Urothelium cell line (cell line): ENCODE measurements at regions not wholly inside any gene's neighbourhood (a gene's known extent, or its start where the extent isn't known, plus 50 kb on each side); places are given as distances from the start of the nearest gene placed in this dataset.
A peak's percentile ranks its signal among the peaks of the same experiment; 100 is the strongest.
"Not testable (repeated sequence)": the region's sequence is repeated elsewhere in the genome, so short reads cannot be mapped to it uniquely, and the experiment has no call there.

ENCODE experiments used
- DNase-seq: peaks from one replicate; pipeline ENCODE4 v3.0.0; 2011; ENCODE audit warnings: low spot score, mixed read lengths
- FAIRE-seq: peaks from 2 replicates; lab custom pipeline; 2011; peaks lifted over from hg19 to GRCh38; lab: Jason Lieb, UNC

DNA sequence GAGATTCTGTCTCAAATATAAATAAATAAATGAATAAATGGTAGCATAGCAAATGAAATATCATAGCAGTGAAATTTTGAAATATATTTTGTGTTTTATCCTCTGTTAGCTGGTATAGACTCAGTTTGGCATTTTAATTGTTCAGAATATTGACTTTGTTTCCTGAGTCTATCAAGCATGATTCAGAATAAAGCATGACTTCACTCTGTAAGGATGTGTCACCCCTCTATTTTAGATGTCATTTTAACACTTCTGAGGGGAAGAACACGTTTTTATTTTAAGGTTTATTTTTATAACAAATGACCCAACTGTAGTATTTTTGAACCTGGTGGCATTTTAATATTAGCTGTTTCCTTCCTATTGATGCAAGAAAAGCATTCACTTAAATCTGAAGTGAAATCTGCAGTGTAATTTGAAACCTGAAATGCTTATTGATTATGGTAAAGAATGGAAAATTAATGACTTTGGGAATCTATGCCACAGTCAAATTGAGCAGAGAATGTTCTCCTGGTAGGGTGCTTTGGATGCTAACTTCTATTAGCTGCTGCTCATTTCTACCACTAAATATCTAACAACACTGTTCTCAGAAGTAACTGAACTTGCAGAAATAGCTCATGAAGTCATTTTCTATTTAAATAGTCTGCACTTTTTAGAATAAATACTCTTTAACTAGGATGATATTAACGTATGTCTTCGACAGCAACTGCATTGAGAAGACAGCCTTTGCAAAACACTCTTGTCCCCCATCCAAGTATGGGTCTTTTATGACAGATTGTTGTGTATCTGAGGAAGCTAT is 114.2 kb downstream of the SOX4 start:
- FAIRE-seq = no peak
- no peak for DNase-seq

DNA sequence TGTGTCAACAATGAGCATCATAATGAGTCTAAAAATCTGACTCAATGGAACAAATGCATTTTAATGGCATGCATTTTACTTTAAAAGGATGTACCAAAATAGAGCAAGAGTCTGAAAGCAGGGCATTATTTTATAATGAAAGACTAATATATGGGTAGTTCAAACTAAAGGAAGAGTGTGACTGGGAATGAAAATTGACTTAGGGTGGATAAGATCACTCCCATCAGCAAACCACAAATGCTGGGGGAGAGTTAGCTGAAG is 114.7 kb downstream of the SOX4 start:
- FAIRE-seq = no peak

DNA sequence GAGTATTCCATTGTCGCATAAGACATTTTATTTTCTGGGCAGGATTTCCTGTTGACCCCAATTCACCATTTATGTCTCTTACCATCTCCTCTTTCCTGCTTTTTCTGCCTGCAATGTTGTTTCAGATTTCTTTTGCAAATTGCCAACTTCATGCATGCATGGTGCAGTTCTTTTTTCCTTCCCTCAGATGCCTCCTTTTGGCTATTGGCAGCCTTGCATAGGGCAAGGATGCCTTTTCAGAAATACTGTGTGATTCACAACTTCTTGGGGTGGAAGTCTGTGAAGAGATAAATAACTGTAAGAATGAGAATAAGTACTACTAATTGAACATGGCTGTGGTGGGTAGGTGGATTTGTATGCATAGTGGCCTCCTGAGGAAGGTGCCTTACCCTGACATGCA is 116.7 kb downstream of the SOX4 start:
- DNase-seq = no peak
- no peak for FAIRE-seq

More for the DNA sequence above, 114.7 kb downstream of the SOX4 start:
- no peak for DNase-seq

DNA sequence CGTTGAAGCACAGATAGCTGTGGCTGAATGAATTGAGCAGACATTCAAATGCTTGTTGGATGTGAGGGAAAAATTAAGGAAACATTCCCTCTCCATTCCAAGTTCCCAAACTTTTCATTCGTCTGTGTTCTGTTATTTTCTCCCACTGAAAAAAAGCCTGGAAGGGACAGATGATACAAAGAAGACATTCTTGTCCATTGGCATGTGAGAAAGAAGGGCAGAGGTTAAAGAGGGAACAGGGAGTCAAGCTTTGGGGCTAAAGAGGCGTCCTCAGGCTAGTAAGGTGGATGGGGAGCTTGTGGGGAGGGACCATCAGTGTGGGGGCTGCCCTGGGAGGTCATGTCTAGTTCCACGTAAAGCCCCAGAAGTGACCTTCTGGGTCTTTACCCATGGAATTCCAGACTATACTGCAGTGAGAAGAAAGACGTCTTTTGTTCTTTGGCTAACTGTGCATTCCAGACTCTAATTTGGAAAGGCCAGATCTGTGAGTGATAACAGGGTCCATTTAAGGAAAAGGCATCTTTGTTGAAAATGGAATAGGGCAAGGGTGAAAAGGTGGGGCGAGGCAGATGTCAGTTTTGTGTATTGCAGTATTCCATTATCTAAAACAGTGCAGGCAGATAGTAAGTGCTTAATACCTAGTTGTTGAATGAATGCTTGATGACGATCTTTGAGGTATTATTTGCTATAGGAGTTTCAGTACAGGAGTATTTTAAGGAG is 117.5 kb downstream of the SOX4 start:
- FAIRE-seq = no peak
- DNase-seq = no peak

DNA sequence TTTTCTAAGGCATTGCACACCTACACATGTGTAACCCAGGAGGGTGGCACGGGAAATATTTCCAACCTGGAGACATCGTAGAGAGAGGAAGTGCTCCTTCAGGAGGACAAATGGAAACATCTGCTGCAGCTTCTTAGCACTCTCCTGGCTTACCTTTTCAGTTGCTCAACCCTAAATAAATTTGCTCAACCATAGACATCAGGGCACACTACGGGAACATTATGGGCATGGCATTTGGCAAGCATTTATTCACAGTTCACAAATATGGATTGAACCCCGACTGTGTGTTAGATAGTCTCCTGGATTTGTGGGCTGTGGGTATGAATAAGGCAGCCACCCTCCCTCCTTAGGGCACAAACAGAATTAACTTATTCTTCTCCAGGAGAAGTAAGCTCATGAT is 118.7 kb downstream of the SOX4 start:
- FAIRE-seq (no peak), DNase-seq (no peak)

DNA sequence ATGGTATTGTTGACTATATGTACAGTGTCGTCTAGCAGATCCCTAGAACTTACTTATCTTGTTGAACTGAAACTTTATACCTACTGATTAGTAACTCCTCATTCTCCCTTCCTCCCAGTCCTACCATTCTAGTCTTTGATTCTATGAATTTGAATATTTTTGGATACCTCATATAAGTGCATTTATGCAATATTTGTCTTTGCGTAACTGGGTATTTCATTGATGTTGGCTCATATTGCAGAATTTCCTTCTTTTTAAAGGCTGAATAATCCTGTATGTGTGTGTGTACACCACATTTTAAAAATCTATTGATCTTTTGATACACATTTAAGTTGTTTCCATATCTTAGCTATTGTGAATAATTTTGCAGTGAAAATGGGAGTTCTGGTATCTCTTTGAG is 119.9 kb downstream of the SOX4 start:
- FAIRE-seq (no peak), DNase-seq (no peak)

DNA sequence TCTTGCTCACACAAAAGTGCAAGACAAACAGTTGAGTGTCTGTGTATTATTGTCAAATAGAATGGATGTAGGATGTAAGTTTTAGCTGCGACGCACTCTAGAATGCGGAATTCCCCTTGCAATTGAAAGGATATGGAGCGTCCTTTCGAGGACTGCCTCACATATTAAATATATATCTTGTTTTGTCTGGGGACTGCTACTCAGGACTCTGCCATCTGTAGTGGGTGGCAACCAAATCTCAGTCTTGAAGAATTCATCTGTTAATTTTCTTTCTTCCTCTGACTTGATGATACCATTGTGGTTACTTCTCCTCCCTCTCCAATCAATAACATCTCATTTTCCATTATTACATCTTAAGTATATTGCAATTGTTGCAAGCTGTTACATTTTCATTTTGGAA is 121.6 kb downstream of the SOX4 start:
- DNase-seq = no peak

DNA sequence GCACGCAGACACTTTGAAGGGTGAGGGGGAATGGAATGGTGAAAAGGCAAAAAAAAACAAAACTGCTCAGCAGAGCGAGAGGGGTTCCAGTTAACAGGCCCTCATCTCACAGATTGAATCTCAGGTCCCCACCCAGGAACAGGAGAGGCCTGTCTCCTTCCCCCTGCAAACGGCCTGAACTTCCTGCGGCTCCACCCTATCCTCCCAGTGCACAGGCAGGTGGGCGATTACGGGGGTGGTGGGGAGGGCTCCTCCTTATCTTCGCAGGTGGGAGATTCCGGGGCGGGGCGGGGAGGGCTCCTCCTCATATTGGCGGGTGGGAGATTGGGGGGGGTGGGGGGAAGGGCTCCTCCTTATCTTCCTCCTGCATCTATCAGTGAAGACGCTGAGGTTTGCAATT is 129.0 kb downstream of the SOX4 start:
- FAIRE-seq = no peak
- DNase-seq = no peak

More for the DNA sequence above, 121.6 kb downstream of the SOX4 start:
- no peak for FAIRE-seq

DNA sequence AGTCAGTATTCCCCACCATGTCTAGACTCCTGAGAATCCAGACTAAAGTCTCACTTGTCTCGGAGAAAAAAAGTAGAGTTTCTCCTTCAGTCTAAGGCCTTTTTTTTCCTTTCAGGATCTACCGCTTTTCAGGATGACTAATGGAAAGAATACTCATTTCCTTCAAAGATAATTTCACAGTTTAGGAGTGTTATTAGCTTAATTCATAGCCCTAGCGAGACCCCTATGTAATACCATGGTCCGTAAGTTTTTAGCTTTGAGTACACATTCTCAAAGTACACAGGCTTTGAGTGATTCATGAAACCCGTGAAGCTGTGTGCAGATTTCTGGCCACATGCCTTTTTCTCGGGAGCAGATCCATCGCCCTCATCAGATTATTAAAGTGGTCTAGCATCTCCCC is 133.1 kb downstream of the SOX4 start:
- DNase-seq (no peak), FAIRE-seq (no peak)

DNA sequence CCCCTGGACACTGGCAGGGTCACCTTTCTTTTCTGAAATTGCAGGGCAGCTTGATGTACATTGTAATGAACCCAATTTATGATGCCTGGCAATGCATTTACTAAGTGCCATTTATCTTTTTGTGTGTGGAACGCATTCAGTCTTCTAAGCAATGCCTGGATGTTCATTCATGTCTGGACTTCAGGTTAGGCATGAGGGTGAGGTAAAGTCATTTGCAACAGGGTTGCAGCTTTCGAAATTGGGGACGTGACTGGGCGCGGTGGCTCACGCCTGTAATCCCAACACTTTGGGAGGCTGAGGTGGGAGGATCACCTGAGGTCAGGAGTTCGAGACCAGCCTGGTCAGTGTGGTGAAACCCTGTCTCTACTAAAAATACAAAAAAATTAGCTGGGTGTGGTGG is 134.6 kb downstream of the SOX4 start:
- FAIRE-seq (no peak), DNase-seq (no peak)

DNA sequence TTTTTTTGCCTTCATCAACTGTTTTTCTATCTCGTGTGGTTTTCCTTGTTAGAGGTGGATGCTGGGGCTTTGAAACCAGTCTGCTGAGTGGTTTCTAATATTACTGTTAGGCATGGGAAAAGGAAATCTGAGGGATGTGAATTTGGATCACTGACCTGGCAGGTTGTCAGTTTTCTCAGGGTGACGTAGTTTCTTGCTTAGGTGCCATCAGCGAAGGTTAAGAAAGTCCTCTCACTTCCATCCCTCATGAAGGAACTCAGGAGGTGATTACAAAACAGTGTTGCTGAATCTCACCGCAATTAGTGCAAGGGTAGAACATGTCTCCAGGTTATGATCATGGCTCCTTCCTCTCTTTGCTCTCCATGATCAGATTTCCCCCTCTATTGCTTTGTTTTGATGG is 135.9 kb downstream of the SOX4 start:
- no peak for DNase-seq
- no peak for FAIRE-seq

DNA sequence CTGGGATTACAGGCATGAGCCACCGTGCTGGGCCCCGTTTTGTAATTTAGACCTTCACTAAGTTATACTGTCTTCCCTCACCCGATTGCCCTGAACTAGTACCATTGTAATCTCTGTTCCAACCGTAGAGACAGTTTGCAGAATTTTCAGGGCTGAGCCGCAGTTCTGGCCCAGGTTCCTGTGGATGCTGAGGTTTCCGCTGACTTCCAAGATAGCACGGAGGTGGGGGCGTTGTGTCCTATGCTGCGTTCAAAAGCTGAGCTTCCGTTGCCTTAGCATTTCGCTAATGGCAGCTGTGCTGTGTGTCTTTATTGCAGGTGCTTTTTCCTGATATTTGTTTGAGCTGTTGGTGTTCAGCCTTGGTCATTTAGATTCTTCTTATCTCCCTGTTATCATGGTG is 137.0 kb downstream of the SOX4 start:
- FAIRE-seq = no peak

DNA sequence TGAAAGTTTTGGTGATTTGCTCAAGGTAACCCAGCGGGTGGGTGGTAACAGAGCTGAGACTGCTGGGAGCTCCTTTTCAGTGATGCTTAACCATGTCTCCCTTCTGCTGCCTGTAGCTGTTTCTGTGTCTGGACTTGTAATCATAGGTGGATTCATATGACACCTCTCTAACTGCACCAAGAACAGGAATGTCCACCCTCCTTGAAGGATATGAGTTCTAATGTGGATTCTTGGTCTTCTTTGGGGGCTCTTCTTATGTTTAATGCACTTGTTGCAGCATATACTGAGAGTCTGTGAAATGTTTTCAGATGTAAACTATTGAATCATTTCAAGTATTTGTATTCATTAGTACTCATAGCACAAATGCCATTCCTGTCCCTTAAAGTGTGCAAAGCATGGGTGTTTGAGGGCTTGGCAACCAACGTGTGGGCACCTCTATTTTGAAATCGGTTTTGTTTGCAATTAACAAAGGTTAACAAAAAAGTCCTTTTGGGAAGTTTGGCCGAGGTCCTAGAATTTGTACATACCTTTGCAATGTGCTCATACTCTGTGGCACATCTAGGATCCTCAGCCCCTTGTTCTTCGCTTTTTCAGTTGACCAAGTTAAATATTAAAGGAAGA is 138.0 kb downstream of the SOX4 start:
- FAIRE-seq (no peak), DNase-seq (peak; percentile 65)

More for the DNA sequence above, 137.0 kb downstream of the SOX4 start:
- DNase-seq = no peak

DNA sequence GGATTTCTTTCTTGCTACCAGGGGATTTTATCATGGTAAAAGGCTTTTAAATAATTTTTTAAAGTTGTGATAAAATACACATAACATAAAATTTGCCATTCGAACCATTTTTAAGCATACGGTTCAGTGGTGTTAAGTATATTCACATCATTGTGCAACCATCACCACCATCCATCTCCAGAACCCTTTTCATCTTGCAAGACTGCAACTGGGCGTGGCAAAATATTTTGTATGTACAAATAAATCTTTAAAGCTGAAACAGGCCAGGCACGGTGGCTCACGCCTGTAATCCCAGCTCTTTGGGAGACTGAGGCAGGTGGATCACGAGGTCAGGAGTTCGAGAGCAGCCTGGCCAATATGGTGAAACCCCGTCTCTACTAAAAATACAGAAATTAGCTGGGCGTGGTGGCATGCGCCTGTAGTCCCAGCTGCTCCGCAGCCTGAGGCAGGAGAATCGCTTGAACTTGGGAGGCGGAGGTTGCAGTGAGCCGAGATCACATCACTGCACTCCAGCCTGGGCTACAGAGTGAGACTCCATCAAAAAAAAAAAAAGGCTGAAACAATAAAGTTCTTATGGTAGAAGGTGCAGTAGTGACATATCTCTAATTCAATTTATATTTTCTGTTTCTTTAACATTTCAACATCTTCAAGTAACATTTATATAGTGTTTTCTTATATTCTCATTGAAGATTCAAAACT is 138.6 kb downstream of the SOX4 start:
- not testable (repeated sequence) for FAIRE-seq, DNase-seq

DNA sequence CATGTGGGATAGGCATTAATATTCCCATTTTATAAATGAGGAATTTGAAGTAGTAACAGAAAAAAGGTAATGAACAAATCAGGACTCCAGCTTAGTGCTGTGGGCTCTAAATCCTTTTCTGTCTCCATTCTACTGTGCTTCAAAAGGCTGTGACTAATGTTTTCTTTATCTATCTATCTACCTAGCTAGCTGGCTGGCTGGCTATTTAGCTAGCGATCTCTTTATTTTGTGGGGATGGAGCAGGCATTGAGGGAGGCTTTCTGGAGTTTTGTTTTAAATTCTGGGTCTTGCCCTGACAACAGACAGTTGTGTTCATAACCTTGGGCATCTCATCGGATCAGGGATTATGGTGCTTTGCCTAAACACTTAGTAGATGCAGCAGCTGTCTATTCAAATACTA is 139.2 kb downstream of the SOX4 start:
- DNase-seq (no peak), FAIRE-seq (no peak)

DNA sequence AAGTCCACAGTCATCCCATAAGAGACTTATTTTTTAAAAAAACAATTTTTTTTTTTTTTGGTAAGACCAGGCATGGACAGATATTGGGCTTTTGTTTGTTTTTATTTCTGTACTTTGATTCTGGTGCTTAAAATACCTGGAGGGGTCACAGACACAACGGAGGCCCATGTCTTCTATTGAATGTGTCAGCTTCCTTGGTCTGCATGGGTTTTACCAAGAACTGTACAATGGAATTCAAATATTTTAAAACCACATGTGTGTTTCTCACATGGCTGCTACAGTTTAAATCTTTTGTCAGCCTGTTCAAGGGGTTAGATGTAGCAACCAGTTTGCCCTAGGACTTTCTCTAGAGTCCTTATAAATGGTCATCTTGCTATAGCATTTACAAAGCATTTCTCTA is 139.8 kb downstream of the SOX4 start:
- no peak for FAIRE-seq

DNA sequence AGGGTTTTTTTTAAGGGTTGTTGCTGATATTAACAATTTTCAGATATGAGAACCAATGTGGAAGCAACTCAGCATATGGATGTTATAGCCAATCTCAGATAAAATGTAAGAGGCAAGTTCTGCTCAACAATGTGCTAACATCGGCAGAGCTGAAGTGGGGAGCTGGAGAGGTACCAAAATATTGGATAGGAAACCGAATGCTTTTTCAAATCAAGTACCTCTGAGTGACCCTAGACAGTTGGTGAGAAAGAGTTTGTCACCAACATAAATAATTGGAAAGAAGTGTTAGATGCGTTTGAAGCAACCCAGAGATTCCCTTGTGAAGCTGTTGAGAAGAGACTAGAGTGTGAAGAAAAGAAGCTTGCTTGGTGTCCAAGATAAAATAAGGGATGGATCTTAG is 140.7 kb downstream of the SOX4 start:
- DNase-seq (no peak), FAIRE-seq (no peak)

More for the DNA sequence above, 139.8 kb downstream of the SOX4 start:
- no peak for DNase-seq

DNA sequence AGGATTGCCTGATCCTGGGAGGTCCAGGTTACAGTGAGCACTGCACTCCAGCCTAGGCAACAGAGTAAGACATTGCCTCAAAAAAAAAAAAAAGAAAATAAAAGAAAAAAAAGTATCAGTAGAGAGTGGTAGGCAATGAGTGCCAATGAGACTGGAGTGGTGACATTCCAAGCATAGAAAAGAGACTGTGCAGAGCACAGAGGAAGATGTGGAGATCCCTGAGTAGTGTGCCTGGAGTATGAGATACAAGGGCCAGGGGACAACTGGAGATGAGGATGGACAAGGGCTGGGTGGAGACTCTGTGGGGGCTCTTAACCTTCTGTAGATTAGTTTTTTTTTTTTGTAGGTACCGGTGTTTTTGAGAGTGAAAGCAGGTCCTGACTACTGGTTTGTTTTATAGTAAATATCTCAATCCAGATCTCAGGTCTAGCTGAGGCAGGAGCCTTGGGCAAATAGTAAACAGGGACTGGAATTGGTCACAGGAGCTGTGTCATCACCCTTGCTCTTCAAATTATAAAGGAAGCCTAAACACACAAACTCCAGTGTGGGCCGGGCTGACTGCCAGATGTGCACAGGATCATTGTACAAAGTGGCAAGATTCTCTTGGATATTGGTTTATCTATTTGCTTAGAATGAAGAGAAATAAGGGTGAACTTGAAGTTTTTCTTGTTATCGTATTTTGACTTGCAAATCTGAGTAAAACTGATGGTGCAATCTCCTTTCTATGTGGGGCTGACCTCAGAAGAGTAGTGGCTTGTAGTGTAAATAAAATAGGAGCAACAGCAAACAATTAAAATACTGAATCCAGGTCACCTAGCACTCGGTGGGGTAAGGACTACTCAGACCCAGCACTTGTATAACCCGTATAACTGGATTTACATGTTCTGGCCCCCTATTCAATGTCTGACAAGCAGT is 144.9 kb downstream of the SOX4 start:
- FAIRE-seq (no peak), DNase-seq (no peak)

DNA sequence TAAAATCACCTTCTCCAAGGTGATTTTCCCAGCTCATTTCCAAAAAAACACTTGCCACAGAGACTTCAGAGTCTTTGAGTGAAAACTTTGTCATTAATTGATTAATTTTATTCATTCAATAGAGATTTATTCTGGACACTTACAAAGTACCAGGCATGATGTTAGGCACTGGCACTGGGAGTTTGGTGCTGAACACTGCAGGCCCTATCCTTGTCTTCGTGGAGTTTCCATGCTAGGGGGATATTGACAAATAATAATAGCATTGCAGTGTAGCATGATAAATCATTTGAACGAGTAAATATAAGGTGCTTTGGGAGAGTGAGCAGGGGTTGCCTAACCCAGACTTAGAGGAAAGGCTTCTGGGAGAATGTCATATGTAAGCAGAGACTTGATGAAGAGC is 145.7 kb downstream of the SOX4 start:
- FAIRE-seq (no peak), DNase-seq (no peak)

DNA sequence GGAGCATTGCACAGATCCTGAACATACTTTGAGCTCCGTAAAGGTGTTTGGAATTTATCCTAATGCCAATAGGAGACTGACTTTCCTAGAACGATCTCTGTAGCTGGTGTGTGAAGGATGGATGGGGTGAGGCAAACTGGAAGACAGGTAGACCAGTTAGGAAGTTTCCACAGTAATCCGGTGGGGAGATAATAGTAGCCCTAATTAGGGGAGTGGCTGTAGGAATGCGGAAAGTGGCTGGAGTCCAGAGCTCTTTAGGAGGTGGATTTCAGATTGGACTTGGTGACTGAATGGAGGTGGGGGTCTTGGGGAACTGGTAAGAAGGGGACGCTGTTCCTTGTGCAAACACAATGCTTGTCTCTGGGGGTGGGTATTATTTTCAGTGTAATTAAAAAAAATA is 146.3 kb downstream of the SOX4 start:
- FAIRE-seq (no peak), DNase-seq (no peak)
